Peyer's patch (tissue), 4 donors: ENCODE measurements at regions not wholly inside any gene's neighbourhood (a gene's known extent, or its start where the extent isn't known, plus 50 kb on each side); places are given as distances from the start of the nearest gene placed in this dataset.
"Not testable (repeated sequence)": the region's sequence is repeated elsewhere in the genome, so short reads cannot be mapped to it uniquely, and the experiment has no call there.

Source experiments
- DNase-seq, 3 donors: peaks; one replicate each; pipeline ENCODE4 v3.0.0-alpha.2; 2017 to 2019
- H3K27ac ChIP-seq, 4 donors: fragments of 200-600 bp; sonication (generic); one replicate each; pipeline ENCODE4 v1.5.1; 2016 to 2019
- H3K27me3 ChIP-seq, 2 donors: fragments of 200-600 bp; sonication (generic); one replicate each; pipeline ENCODE4 v1.5.1; 2019
- H3K36me3 ChIP-seq, 3 donors: fragments of 200-600 bp; sonication (generic); one replicate each; pipeline ENCODE4 v1.5.1; 2016 to 2019
- H3K4me1 ChIP-seq, 4 donors: fragments of 200-600 bp; sonication (generic); one replicate each; pipeline ENCODE4 v1.5.1; 2016 to 2019
- H3K4me3 ChIP-seq, 4 donors: fragments of 200-600 bp; sonication (generic); 1 replicate in 3 of 4; 2 replicates in 1 of 4; pipeline ENCODE4 v1.5.1; 2016 to 2019; ENCODE audit warnings: mild to moderate bottlenecking in 1 of 4
- H3K9me3 ChIP-seq, 4 donors: fragments of 200-600 bp; sonication (generic); one replicate each; pipeline ENCODE4 v1.5.1; 2016 to 2019; ENCODE audit warnings: mild to moderate bottlenecking in 1 of 4
- CTCF ChIP-seq, 6 experiments: fragments of 450-650 bp in 4 of 6; fragments of 200-600 bp in 2 of 6; sonication (generic) in 1 of 6; IDR thresholded peaks; one replicate each; pipeline ENCODE4 v1.5.1; 2017 to 2019; ENCODE audit warnings: antibody characterized with exemption in 6 of 6, mild to moderate bottlenecking in 3 of 6, moderate library complexity in 1 of 6
- POLR2A ChIP-seq, 2 donors: fragments of 450-650 bp; IDR thresholded peaks; one replicate each; pipeline ENCODE4 v1.5.1; 2017; ENCODE audit warnings: antibody characterized with exemption in 2 of 2, mild to moderate bottlenecking in 2 of 2, moderate library complexity in 2 of 2

GRCh38 chr13:18235172-18235571 is 946.5 kb downstream of the TUBA3C start:
- Histone ChIP-seq H3K36me3 (no peaks in the 10 kb centered on the region), H3K9me3 (peaks cover 0 to 3% (median 0%) of the 10 kb centered on the region in 4 donors), H3K27ac (no peak overlapping the region), H3K4me1 (no peaks in the 10 kb centered on the region), H3K4me3 (no peak overlapping the region), H3K27me3 (no peaks in the 10 kb centered on the region)
- TF ChIP-seq CTCF (IDR thresholded peaks at IDR 0.05) (no peak), POLR2A (IDR thresholded peaks at IDR 0.05) (no peak)
- no peak for DNase-seq

- not testable (repeated sequence) for H3K27me3 ChIP-seq, H3K4me1 ChIP-seq, H3K9me3 ChIP-seq, H3K4me3 ChIP-seq, DNase-seq, H3K27ac ChIP-seq, H3K36me3 ChIP-seq
These were observed 947.2 kb downstream of the TUBA3C start for GRCh38 chr13:18234451-18234850.

- no peak for DNase-seq
- no peaks in the 10 kb centered on the region for H3K4me1 ChIP-seq
- no peak overlapping the region for H3K4me3 ChIP-seq
- no peaks in the 10 kb centered on the region for H3K36me3 ChIP-seq
- no peak for TF ChIP-seq CTCF (IDR thresholded peaks at IDR 0.05)
- no peak for TF ChIP-seq POLR2A (IDR thresholded peaks at IDR 0.05)
- peaks cover 0 to 3% (median 0%) of the 10 kb centered on the region in 4 donors for H3K9me3 ChIP-seq
- H3K27me3 ChIP-seq: no peaks in the 10 kb centered on the region
- no peak overlapping the region for H3K27ac ChIP-seq
These were observed 947.8 kb downstream of the TUBA3C start for GRCh38 chr13:18233783-18234299.

- H3K27ac ChIP-seq: no peak overlapping the region
- no peak for DNase-seq
- peaks cover 0 to 3% (median 0%) of the 10 kb centered on the region in 4 donors for H3K9me3 ChIP-seq
- no peak overlapping the region for H3K4me3 ChIP-seq
- H3K36me3 ChIP-seq: no peaks in the 10 kb centered on the region
- TF ChIP-seq CTCF (IDR thresholded peaks at IDR 0.05): no peak
- no peak for TF ChIP-seq POLR2A (IDR thresholded peaks at IDR 0.05)
- H3K4me1 ChIP-seq: no peaks in the 10 kb centered on the region
- H3K27me3 ChIP-seq: no peaks in the 10 kb centered on the region
These were observed 948.4 kb downstream of the TUBA3C start for GRCh38 chr13:18232994-18233782.

- Histone ChIP-seq H3K4me1 (no peaks in the 10 kb centered on the region), H3K27me3 (no peaks in the 10 kb centered on the region), H3K9me3 (peaks cover 0 to 3% (median 0%) of the 10 kb centered on the region in 4 donors), H3K4me3 (no peak overlapping the region), H3K36me3 (no peaks in the 10 kb centered on the region), H3K27ac (no peak overlapping the region)
- no peak for DNase-seq
- no peak for TF ChIP-seq POLR2A (IDR thresholded peaks at IDR 0.05)
- TF ChIP-seq CTCF (IDR thresholded peaks at IDR 0.05): no peak
These were observed 949.2 kb downstream of the TUBA3C start for GRCh38 chr13:18232298-18232993.

- not testable (repeated sequence) for H3K4me3 ChIP-seq, H3K27ac ChIP-seq, H3K36me3 ChIP-seq, H3K4me1 ChIP-seq, H3K9me3 ChIP-seq, H3K27me3 ChIP-seq, DNase-seq
These were observed 957.2 kb downstream of the TUBA3C start for GRCh38 chr13:18224411-18224810.

GRCh38 chr13:18214689-18215088 is 966.9 kb downstream of the TUBA3C start:
- not testable (repeated sequence) for DNase-seq, H3K36me3 ChIP-seq, H3K4me1 ChIP-seq, H3K9me3 ChIP-seq, H3K27ac ChIP-seq, H3K4me3 ChIP-seq, H3K27me3 ChIP-seq

GRCh38 chr13:18213511-18213910 is 968.1 kb downstream of the TUBA3C start:
- H3K9me3 ChIP-seq, H3K27me3 ChIP-seq, H3K4me1 ChIP-seq, DNase-seq, H3K27ac ChIP-seq, H3K36me3 ChIP-seq, H3K4me3 ChIP-seq: not testable (repeated sequence)
